ENCODE measurements at regions not wholly inside any gene's neighbourhood (a gene's known extent, or its start where the extent isn't known, plus 50 kb on each side); places are given as distances from the start of the nearest gene placed in this dataset.

- TF ChIP-seq, protein P1, sequence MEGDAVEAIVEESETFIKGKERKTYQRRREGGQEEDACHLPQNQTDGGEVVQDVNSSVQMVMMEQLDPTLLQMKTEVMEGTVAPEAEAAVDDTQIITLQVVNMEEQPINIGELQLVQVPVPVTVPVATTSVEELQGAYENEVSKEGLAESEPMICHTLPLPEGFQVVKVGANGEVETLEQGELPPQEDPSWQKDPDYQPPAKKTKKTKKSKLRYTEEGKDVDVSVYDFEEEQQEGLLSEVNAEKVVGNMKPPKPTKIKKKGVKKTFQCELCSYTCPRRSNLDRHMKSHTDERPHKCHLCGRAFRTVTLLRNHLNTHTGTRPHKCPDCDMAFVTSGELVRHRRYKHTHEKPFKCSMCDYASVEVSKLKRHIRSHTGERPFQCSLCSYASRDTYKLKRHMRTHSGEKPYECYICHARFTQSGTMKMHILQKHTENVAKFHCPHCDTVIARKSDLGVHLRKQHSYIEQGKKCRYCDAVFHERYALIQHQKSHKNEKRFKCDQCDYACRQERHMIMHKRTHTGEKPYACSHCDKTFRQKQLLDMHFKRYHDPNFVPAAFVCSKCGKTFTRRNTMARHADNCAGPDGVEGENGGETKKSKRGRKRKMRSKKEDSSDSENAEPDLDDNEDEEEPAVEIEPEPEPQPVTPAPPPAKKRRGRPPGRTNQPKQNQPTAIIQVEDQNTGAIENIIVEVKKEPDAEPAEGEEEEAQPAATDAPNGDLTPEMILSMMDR (IDR thresholded peaks at IDR 0.05 in 4 of 5, conservative IDR thresholded peaks at IDR 0.05 in 1 of 5), result no peak
- no peak for TF ChIP-seq POLR2A (IDR thresholded peaks at IDR 0.05)
Observed at GRCh38 chr2:66896131-66896530, 461.2 kb downstream of the MEIS1 start.
